ENCODE measurements at regions not wholly inside any gene's neighbourhood (a gene's known extent, or its start where the extent isn't known, plus 50 kb on each side); places are given as distances from the start of the nearest gene placed in this dataset.

- BruUV-seq (replicated peaks): no TSS peak
- POLR2A ChIA-PET: no interaction called here
These were observed 681.6 kb downstream of the BCL11A start for GRCh38 chr2:59871830-59872229.

GRCh38 chr2:59868981-59869380, 684.5 kb downstream of the BCL11A start:
- in situ Hi-C loops (cut with HindIII; ENCODE audit: low pct_unique_long_range_greater_than_20kb, low sequenced_read_pairs): no loop called here
- no peak for ATAC-seq
- Histone ChIP-seq H3K27ac (ENCODE audit: low read length) (no peak overlapping the region), H3K27me3 (ENCODE audit: control insufficient read depth, insufficient read depth, low read length) (no peaks in the 10 kb centered on the region; the same call in 1 of the 2 replicates), H3K36me3 (ENCODE audit: control insufficient read depth, insufficient read depth, low read length) (no peaks in the 10 kb centered on the region), H3K4me1 (ENCODE audit: control insufficient read depth, insufficient read depth, low read length) (no peaks in the 10 kb centered on the region), H3K4me3 (ENCODE audit: low read depth in 2 of 2, low read length in 2 of 2) (no peak overlapping the region), H3K9me3 (ENCODE audit: control insufficient read depth, insufficient read depth, low read depth, low read length) (no peaks in the 10 kb centered on the region)
- POLR2A ChIA-PET: no interaction called here
- CTCF ChIA-PET: no interaction called here
- TF ChIP-seq SIN3A (IDR thresholded peaks at IDR 0.05; ENCODE audit: borderline replicate concordance, insufficient read depth, low read depth, low read length) (no peak), POLR2AphosphoS5 (IDR thresholded peaks at IDR 0.05; ENCODE audit: low read depth, low read length) (no peak), TCF7L2 (IDR thresholded peaks at IDR 0.05; ENCODE audit: low read depth, low read length) (no peak)
- intact Hi-C loops (cut with micrococcal nuclease; ENCODE audit: unreplicated experiment): no loop called here
- no TSS peak for BruUV-seq (replicated peaks)
- DNase-seq (ENCODE audit: low read depth, low spot score): no peak

More at GRCh38 chr2:59871830-59872229, 681.6 kb downstream of the BCL11A start:
- ATAC-seq: no peak
- Histone ChIP-seq H3K36me3 (ENCODE audit: control insufficient read depth, insufficient read depth, low read length) (no peaks in the 10 kb centered on the region), H3K4me1 (ENCODE audit: control insufficient read depth, insufficient read depth, low read length) (no peaks in the 10 kb centered on the region), H3K9me3 (ENCODE audit: control insufficient read depth, insufficient read depth, low read depth, low read length) (no peaks in the 10 kb centered on the region), H3K27me3 (ENCODE audit: control insufficient read depth, insufficient read depth, low read length) (no peaks in the 10 kb centered on the region; the same call in 1 of the 2 replicates), H3K27ac (ENCODE audit: low read length) (no peak overlapping the region), H3K4me3 (ENCODE audit: low read depth in 2 of 2, low read length in 2 of 2) (no peak overlapping the region)
- in situ Hi-C loops (cut with HindIII; ENCODE audit: low pct_unique_long_range_greater_than_20kb, low sequenced_read_pairs) (no loop called here), intact Hi-C loops (cut with micrococcal nuclease; ENCODE audit: unreplicated experiment) (no loop called here)
- TF ChIP-seq SIN3A (IDR thresholded peaks at IDR 0.05; ENCODE audit: borderline replicate concordance, insufficient read depth, low read depth, low read length) (no peak), POLR2AphosphoS5 (IDR thresholded peaks at IDR 0.05; ENCODE audit: low read depth, low read length) (no peak), TCF7L2 (IDR thresholded peaks at IDR 0.05; ENCODE audit: low read depth, low read length) (no peak), REST (IDR thresholded peaks at IDR 0.05; ENCODE audit: insufficient read depth in 1 of 2, low read depth in 2 of 2, low read length in 1 of 2) (no peak)
- TF ChIP-seq, protein P1, sequence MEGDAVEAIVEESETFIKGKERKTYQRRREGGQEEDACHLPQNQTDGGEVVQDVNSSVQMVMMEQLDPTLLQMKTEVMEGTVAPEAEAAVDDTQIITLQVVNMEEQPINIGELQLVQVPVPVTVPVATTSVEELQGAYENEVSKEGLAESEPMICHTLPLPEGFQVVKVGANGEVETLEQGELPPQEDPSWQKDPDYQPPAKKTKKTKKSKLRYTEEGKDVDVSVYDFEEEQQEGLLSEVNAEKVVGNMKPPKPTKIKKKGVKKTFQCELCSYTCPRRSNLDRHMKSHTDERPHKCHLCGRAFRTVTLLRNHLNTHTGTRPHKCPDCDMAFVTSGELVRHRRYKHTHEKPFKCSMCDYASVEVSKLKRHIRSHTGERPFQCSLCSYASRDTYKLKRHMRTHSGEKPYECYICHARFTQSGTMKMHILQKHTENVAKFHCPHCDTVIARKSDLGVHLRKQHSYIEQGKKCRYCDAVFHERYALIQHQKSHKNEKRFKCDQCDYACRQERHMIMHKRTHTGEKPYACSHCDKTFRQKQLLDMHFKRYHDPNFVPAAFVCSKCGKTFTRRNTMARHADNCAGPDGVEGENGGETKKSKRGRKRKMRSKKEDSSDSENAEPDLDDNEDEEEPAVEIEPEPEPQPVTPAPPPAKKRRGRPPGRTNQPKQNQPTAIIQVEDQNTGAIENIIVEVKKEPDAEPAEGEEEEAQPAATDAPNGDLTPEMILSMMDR (IDR thresholded peaks at IDR 0.05): no peak
- CTCF ChIA-PET: no interaction called here
- DNase-seq (ENCODE audit: low read depth, low spot score): no peak

DNA sequence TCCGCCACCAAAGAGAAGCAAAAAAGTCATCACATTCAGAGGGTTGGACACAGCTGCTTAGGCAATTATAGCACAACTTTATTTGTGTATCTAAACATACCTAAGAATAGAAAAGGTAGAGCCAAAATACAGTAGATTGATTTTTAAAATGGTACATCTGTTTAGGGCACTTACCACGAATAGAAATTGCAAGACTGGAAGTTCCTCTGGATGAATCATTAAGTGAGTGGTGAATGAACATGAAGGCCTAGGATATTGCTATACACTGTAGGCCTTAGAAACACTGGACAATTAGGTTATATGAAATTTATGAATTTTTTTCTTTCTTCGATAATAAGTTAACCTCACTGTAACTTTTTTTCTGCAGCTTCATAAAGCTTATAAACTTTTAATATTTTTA, 687.0 kb downstream of the BCL11A start:
- no peaks in the 10 kb centered on the region for H3K9me3 ChIP-seq (ENCODE audit: control insufficient read depth, insufficient read depth, low read depth, low read length)
- H3K27me3 ChIP-seq (ENCODE audit: control insufficient read depth, insufficient read depth, low read length): no peaks in the 10 kb centered on the region; the same call in 1 of the 2 replicates
- H3K36me3 ChIP-seq (ENCODE audit: control insufficient read depth, insufficient read depth, low read length): no peaks in the 10 kb centered on the region
- no TSS peak for BruUV-seq (replicated peaks)
- in situ Hi-C loops (cut with HindIII; ENCODE audit: low pct_unique_long_range_greater_than_20kb, low sequenced_read_pairs) (no loop called here), intact Hi-C loops (cut with micrococcal nuclease; ENCODE audit: unreplicated experiment) (no loop called here)
- ChIA-PET CTCF (no interaction called here), POLR2A (no interaction called here)
- no peak overlapping the region for H3K27ac ChIP-seq (ENCODE audit: low read length)
- ATAC-seq: no peak
- TF ChIP-seq TCF7L2 (IDR thresholded peaks at IDR 0.05; ENCODE audit: low read depth, low read length): no peak
- TF ChIP-seq SIN3A (IDR thresholded peaks at IDR 0.05; ENCODE audit: borderline replicate concordance, insufficient read depth, low read depth, low read length): no peak
- no peak for TF ChIP-seq POLR2AphosphoS5 (IDR thresholded peaks at IDR 0.05; ENCODE audit: low read depth, low read length)
- no peak for TF ChIP-seq REST (IDR thresholded peaks at IDR 0.05; ENCODE audit: insufficient read depth in 1 of 2, low read depth in 2 of 2, low read length in 1 of 2)
- TF ChIP-seq, protein P1 (IDR thresholded peaks at IDR 0.05): no peak
- no peak overlapping the region for H3K4me3 ChIP-seq (ENCODE audit: low read depth in 2 of 2, low read length in 2 of 2)
- DNase-seq (ENCODE audit: low read depth, low spot score): no peak
- H3K4me1 ChIP-seq (ENCODE audit: control insufficient read depth, insufficient read depth, low read length): no peaks in the 10 kb centered on the region
